HUES48 (cell line): ENCODE measurements at regions not wholly inside any gene's neighbourhood (a gene's known extent, or its start where the extent isn't known, plus 50 kb on each side); places are given as distances from the start of the nearest gene placed in this dataset.

Experiments
- H3K27ac ChIP-seq: one replicate; pipeline ENCODE4 v1.7.0; 2013; ENCODE audit warnings: low read depth, low read length, inconsistent platforms
- H3K27me3 ChIP-seq: 2 replicates; pipeline ENCODE4 v1.6.1; 2013; ENCODE audit warnings: mild to moderate bottlenecking, low read length; ENCODE audit not compliant: control insufficient read depth, insufficient read depth
- H3K36me3 ChIP-seq: 2 replicates; pipeline ENCODE4 v1.6.1; 2013; ENCODE audit warnings: low read length; ENCODE audit not compliant: control insufficient read depth, insufficient read depth
- H3K4me1 ChIP-seq: 2 replicates; pipeline ENCODE4 v1.6.1; 2013; ENCODE audit warnings: mild to moderate bottlenecking, low read length; ENCODE audit not compliant: control insufficient read depth, insufficient read depth
- H3K4me3 ChIP-seq: 2 replicates; pipeline ENCODE4 v1.5.1; 2013; ENCODE audit warnings: mild to moderate bottlenecking, low read depth, low read length
- H3K9ac ChIP-seq: 2 replicates; pipeline ENCODE4 v1.6.1; 2013; ENCODE audit warnings: mild to moderate bottlenecking, low read depth, low read length, moderate library complexity
- H3K9me3 ChIP-seq: 2 replicates; pipeline ENCODE4 v1.6.1; 2013; ENCODE audit warnings: low read length; ENCODE audit not compliant: control insufficient read depth, insufficient read depth

- Histone ChIP-seq H3K4me3 (no peak overlapping the region), H3K9me3 (0 out of 2 replicates have a peak, but pooled peaks cover 3% of the 10 kb centered on the region), H3K9ac (no peak overlapping the region), H3K27ac (no peak overlapping the region), H3K4me1 (no peaks in the 10 kb centered on the region), H3K27me3 (no peaks in the 10 kb centered on the region), H3K36me3 (no peaks in the 10 kb centered on the region)
Observed at GRCh38 chr5:159385536-159385935, 55.2 kb upstream of the IL12B start.

GRCh38 chr5:159386028-159386711 is 55.9 kb upstream of the IL12B start:
- no peak overlapping the region for H3K27ac ChIP-seq
- H3K36me3 ChIP-seq, result no peaks in the 10 kb centered on the region
- no peaks in the 10 kb centered on the region for H3K27me3 ChIP-seq
- H3K9ac ChIP-seq, result no peak overlapping the region
- no peaks in the 10 kb centered on the region for H3K4me1 ChIP-seq
- no peak overlapping the region for H3K4me3 ChIP-seq
- 0 out of 2 replicates have a peak, but pooled peaks cover 3% of the 10 kb centered on the region for H3K9me3 ChIP-seq

GRCh38 chr5:159392871-159393270 is 62.6 kb upstream of the IL12B start:
- Histone ChIP-seq H3K27ac (no peak overlapping the region), H3K9ac (no peak overlapping the region), H3K36me3 (no peaks in the 10 kb centered on the region), H3K4me1 (no peaks in the 10 kb centered on the region), H3K4me3 (no peak overlapping the region), H3K9me3 (no peaks in the 10 kb centered on the region), H3K27me3 (no peaks in the 10 kb centered on the region)

GRCh38 chr5:159393854-159394274 is 63.6 kb upstream of the IL12B start:
- Histone ChIP-seq H3K4me3 (no peak overlapping the region), H3K9me3 (no peaks in the 10 kb centered on the region), H3K4me1 (no peaks in the 10 kb centered on the region), H3K27me3 (no peaks in the 10 kb centered on the region), H3K27ac (no peak overlapping the region), H3K9ac (no peak overlapping the region), H3K36me3 (no peaks in the 10 kb centered on the region)

- H3K4me3 ChIP-seq, result no peak overlapping the region
- H3K36me3 ChIP-seq, result no peaks in the 10 kb centered on the region
- no peak overlapping the region for H3K27ac ChIP-seq
- H3K4me1 ChIP-seq, result no peaks in the 10 kb centered on the region
- H3K9ac ChIP-seq, result no peak overlapping the region
- H3K9me3 ChIP-seq, result no peaks in the 10 kb centered on the region
- no peaks in the 10 kb centered on the region for H3K27me3 ChIP-seq
Observed at GRCh38 chr5:159395202-159395601, 64.9 kb upstream of the IL12B start.

- Histone ChIP-seq H3K4me1 (no peaks in the 10 kb centered on the region), H3K9me3 (no peaks in the 10 kb centered on the region), H3K27ac (no peak overlapping the region), H3K36me3 (no peaks in the 10 kb centered on the region), H3K9ac (no peak overlapping the region), H3K27me3 (no peaks in the 10 kb centered on the region), H3K4me3 (no peak overlapping the region)
Observed at GRCh38 chr5:159398936-159399335, 68.6 kb upstream of the IL12B start.

- Histone ChIP-seq H3K9ac (no peak overlapping the region), H3K4me1 (0 out of 2 replicates have a peak, but pooled peaks cover 1% of the 10 kb centered on the region), H3K27me3 (no peaks in the 10 kb centered on the region), H3K9me3 (no peaks in the 10 kb centered on the region), H3K36me3 (no peaks in the 10 kb centered on the region), H3K27ac (no peak overlapping the region), H3K4me3 (no peak overlapping the region)
Observed at GRCh38 chr5:159400476-159400875, 70.2 kb upstream of the IL12B start.

GRCh38 chr5:159402311-159402710 is 72.0 kb upstream of the IL12B start:
- Histone ChIP-seq H3K27ac (no peak overlapping the region), H3K9me3 (no peaks in the 10 kb centered on the region), H3K4me1 (0 out of 2 replicates have a peak, but pooled peaks cover 3% of the 10 kb centered on the region), H3K4me3 (no peak overlapping the region), H3K9ac (no peak overlapping the region), H3K36me3 (no peaks in the 10 kb centered on the region), H3K27me3 (no peaks in the 10 kb centered on the region)

GRCh38 chr5:159402856-159403255 is 72.6 kb upstream of the IL12B start:
- 0 out of 2 replicates have a peak, but pooled peaks cover 3% of the 10 kb centered on the region for H3K4me1 ChIP-seq
- no peak overlapping the region for H3K4me3 ChIP-seq
- no peak overlapping the region for H3K27ac ChIP-seq
- H3K9ac ChIP-seq, result no peak overlapping the region
- no peaks in the 10 kb centered on the region for H3K36me3 ChIP-seq
- H3K9me3 ChIP-seq, result no peaks in the 10 kb centered on the region
- H3K27me3 ChIP-seq, result no peaks in the 10 kb centered on the region

- no peaks in the 10 kb centered on the region for H3K9me3 ChIP-seq
- no peaks in the 10 kb centered on the region for H3K27me3 ChIP-seq
- no peak overlapping the region for H3K4me3 ChIP-seq
- no peak overlapping the region for H3K9ac ChIP-seq
- 0 out of 2 replicates have a peak, but pooled peaks cover 3% of the 10 kb centered on the region for H3K4me1 ChIP-seq
- H3K27ac ChIP-seq, result no peak overlapping the region
- H3K36me3 ChIP-seq, result no peaks in the 10 kb centered on the region
Observed at GRCh38 chr5:159403906-159404681, 73.8 kb upstream of the IL12B start.

GRCh38 chr5:159405611-159406031 is 75.3 kb upstream of the IL12B start:
- H3K36me3 ChIP-seq, result no peaks in the 10 kb centered on the region
- no peak overlapping the region for H3K9ac ChIP-seq
- H3K4me1 ChIP-seq, result 0 out of 2 replicates have a peak, but pooled peaks cover 3% of the 10 kb centered on the region
- H3K4me3 ChIP-seq, result no peak overlapping the region
- H3K27me3 ChIP-seq, result no peaks in the 10 kb centered on the region
- H3K9me3 ChIP-seq, result no peaks in the 10 kb centered on the region
- no peak overlapping the region for H3K27ac ChIP-seq
